ENCODE measurements at regions not wholly inside any gene's neighbourhood (a gene's known extent, or its start where the extent isn't known, plus 50 kb on each side); places are given as distances from the start of the nearest gene placed in this dataset.

DNA sequence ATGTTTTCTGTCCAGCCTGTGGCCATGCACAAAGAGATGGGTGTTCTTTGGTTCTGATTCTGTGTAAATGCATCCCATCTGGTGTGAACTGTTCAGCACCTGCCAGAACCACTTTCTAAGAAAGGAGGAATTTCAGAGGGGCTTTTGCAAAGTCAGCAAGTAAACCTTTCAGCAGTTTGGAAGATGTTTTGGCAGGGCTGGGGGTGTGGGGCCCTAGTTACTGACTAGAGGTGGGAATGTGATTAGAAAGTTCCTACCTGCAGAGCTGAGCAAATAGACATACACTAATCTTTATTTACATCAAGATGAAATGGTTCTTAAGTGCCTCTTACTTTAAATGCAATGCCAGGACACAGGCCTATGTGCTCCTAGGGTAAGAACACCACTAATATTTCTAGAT lies 378.1 kb upstream of the USP24 start:
- no TSS peak for BruUV-seq (replicated peaks)
- Histone ChIP-seq H3K36me3 (ENCODE audit: low read depth) (no peaks in the 10 kb centered on the region), H3K27ac (no peak overlapping the region), H3F3A (ENCODE audit: insufficient read depth, low read depth) (no peaks in the 10 kb centered on the region), H3K9me2 (ENCODE audit: insufficient read depth) (no peaks in the 10 kb centered on the region), H3K4me3 (no peak overlapping the region), H3K9me3 (ENCODE audit: insufficient read depth, low read depth) (0 out of 2 replicates have a peak, but pooled peaks cover 6% of the 10 kb centered on the region), H3K79me2 (ENCODE audit: low read depth) (no peaks in the 10 kb centered on the region), H3K4me2 (no peak overlapping the region), H4K20me1 (ENCODE audit: insufficient read depth) (no peaks in the 10 kb centered on the region), H3K27me3 (ENCODE audit: insufficient read depth, low read depth) (no peaks in the 10 kb centered on the region), H3K4me1 (replicated peaks; ENCODE audit: insufficient read depth) (no peaks in the 10 kb centered on the region), H2AFZ (no peak overlapping the region)
- ChIA-PET CTCF (no interaction called here), POLR2A (ENCODE audit: unreplicated experiment) (no interaction called here)
- intact Hi-C loops (cut with micrococcal nuclease; ENCODE audit: unreplicated experiment) = no loop called here
- no peak for DNase-seq
- TF ChIP-seq, protein P1, sequence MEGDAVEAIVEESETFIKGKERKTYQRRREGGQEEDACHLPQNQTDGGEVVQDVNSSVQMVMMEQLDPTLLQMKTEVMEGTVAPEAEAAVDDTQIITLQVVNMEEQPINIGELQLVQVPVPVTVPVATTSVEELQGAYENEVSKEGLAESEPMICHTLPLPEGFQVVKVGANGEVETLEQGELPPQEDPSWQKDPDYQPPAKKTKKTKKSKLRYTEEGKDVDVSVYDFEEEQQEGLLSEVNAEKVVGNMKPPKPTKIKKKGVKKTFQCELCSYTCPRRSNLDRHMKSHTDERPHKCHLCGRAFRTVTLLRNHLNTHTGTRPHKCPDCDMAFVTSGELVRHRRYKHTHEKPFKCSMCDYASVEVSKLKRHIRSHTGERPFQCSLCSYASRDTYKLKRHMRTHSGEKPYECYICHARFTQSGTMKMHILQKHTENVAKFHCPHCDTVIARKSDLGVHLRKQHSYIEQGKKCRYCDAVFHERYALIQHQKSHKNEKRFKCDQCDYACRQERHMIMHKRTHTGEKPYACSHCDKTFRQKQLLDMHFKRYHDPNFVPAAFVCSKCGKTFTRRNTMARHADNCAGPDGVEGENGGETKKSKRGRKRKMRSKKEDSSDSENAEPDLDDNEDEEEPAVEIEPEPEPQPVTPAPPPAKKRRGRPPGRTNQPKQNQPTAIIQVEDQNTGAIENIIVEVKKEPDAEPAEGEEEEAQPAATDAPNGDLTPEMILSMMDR (conservative IDR thresholded peaks at IDR 0.05) = no peak

DNA sequence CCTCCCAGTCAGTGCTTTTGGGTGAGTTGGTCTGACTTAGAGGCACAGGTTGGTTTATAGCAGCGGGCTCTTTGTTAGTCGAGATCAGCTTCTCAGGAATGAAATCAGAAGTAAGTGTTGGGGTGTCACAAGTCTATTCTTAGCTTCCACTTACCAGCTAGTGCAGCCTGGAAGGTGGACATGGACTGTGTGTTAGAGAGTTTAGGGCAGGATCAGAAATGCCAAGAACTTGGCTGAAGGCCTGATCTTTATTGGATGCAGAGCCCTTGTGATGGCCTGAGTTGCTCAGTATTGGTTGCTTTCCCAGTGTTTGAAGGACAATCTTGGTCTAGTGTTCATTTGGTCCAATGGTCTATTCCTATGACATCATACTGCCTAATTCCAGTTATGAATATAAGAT lies 377.0 kb upstream of the USP24 start:
- Histone ChIP-seq H3F3A (ENCODE audit: insufficient read depth, low read depth) (no peaks in the 10 kb centered on the region), H3K36me3 (ENCODE audit: low read depth) (no peaks in the 10 kb centered on the region), H4K20me1 (ENCODE audit: insufficient read depth) (no peaks in the 10 kb centered on the region), H3K27ac (no peak overlapping the region), H3K4me2 (no peak overlapping the region), H3K4me3 (no peak overlapping the region), H3K27me3 (ENCODE audit: insufficient read depth, low read depth) (no peaks in the 10 kb centered on the region), H3K9me2 (ENCODE audit: insufficient read depth) (no peaks in the 10 kb centered on the region), H3K4me1 (replicated peaks; ENCODE audit: insufficient read depth) (no peaks in the 10 kb centered on the region), H2AFZ (no peak overlapping the region), H3K9me3 (ENCODE audit: insufficient read depth, low read depth) (0 out of 2 replicates have a peak, but pooled peaks cover 5% of the 10 kb centered on the region), H3K79me2 (ENCODE audit: low read depth) (no peaks in the 10 kb centered on the region)
- no peak for DNase-seq
- ChIA-PET POLR2A (ENCODE audit: unreplicated experiment) (no interaction called here), CTCF (no interaction called here)
- BruUV-seq (replicated peaks) = no TSS peak
- TF ChIP-seq, protein P1 (conservative IDR thresholded peaks at IDR 0.05) = no peak
- TF ChIP-seq EZH2 (IDR thresholded peaks at IDR 0.05; ENCODE audit: low read depth) = no peak
- intact Hi-C loops (cut with micrococcal nuclease; ENCODE audit: unreplicated experiment) = no loop called here

DNA sequence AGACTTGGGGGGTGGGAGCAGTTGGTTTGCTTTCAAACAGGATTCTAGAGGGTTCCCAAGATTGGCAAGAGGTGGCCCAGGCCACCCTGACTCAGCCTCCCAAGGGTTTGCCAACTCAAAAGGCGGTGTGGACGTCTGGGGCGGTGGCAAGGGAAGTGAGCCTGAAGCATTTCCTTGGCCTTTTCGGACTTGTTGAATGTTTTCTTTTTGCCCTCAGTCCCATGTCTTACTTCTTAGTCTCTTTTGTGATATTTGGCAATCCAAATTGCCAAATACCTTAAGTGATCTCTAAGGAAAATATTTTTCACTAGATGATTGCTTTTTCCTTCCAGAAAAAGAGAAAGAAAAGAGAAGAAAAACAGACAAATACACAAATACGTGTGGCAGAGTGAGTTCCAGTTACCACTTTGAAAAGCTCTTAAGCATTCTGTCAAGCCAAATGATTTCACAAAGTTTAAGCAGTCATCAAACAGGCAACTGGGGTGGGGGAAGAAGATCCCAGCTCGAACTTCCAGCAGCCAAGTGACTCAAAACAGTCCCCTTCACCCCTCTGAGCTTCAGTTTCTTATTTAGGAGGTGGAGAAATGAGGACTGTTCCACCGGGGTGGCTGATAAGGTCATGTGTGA lies 374.6 kb upstream of the USP24 start:
- Histone ChIP-seq H2AFZ (no peak overlapping the region), H3K27me3 (ENCODE audit: insufficient read depth, low read depth) (no peaks in the 10 kb centered on the region), H3F3A (ENCODE audit: insufficient read depth, low read depth) (no peaks in the 10 kb centered on the region), H3K79me2 (ENCODE audit: low read depth) (no peaks in the 10 kb centered on the region), H3K27ac (no peak overlapping the region), H3K4me1 (replicated peaks; ENCODE audit: insufficient read depth) (peaks cover 6% of the 10 kb centered on the region), H4K20me1 (ENCODE audit: insufficient read depth) (no peaks in the 10 kb centered on the region), H3K4me3 (no peak overlapping the region), H3K9me2 (ENCODE audit: insufficient read depth) (no peaks in the 10 kb centered on the region), H3K4me2 (no peak overlapping the region), H3K36me3 (ENCODE audit: low read depth) (no peaks in the 10 kb centered on the region), H3K9me3 (ENCODE audit: insufficient read depth, low read depth) (no peaks in the 10 kb centered on the region)
- ChIA-PET POLR2A (ENCODE audit: unreplicated experiment) (interaction anchor here (0.5 kb wide), 1 partner anchor 531 kb away, joined by 12 read pairs; no protein-coding TSS in a partner anchor), CTCF (no interaction called here)
- intact Hi-C loops (cut with micrococcal nuclease; ENCODE audit: unreplicated experiment) = no loop called here
- TF ChIP-seq, protein P1 (conservative IDR thresholded peaks at IDR 0.05) = no peak
- no peak for TF ChIP-seq EZH2 (IDR thresholded peaks at IDR 0.05; ENCODE audit: low read depth)
- no peak for DNase-seq
- BruUV-seq (replicated peaks) = no TSS peak
